B cell (primary cell): ENCODE measurements at regions not wholly inside any gene's neighbourhood (a gene's known extent, or its start where the extent isn't known, plus 50 kb on each side); places are given as distances from the start of the nearest gene placed in this dataset.

Experiments used
- EZH2 ChIP-seq: IDR thresholded peaks from 2 replicates; pipeline ENCODE4 v1.6.1; 2012; ENCODE audit warnings: borderline replicate concordance, low read depth, mild to moderate bottlenecking, moderate library complexity, low read length; ENCODE audit not compliant: insufficient read depth, poor library complexity, severe bottlenecking
- TF ChIP-seq, protein P1 (sequence below): fragments of 200-600 bp; IDR thresholded peaks from one replicate; pipeline ENCODE4 v1.8.0; 2022; ENCODE audit warnings: antibody characterized with exemption, mild to moderate bottlenecking

DNA sequence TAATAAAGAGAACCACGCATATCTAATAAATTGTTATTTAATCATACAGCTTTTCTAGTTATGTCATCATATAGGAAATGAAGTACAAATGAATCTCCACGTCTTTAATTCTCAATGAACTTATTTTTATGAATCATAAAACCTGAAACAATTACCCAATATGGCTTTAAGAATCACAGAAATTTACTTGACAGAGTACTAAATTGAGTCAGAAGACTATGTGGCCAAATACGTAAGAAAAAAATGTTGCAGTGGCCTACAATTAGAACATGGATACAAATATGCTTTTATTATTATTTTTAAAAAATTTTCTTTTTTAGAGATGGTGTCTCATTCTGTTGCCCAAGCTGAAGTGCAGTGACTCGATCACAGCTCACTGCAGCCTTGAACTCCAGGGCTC lies 584.7 kb upstream of the SLC35B3 start:
- TF ChIP-seq, protein P1, sequence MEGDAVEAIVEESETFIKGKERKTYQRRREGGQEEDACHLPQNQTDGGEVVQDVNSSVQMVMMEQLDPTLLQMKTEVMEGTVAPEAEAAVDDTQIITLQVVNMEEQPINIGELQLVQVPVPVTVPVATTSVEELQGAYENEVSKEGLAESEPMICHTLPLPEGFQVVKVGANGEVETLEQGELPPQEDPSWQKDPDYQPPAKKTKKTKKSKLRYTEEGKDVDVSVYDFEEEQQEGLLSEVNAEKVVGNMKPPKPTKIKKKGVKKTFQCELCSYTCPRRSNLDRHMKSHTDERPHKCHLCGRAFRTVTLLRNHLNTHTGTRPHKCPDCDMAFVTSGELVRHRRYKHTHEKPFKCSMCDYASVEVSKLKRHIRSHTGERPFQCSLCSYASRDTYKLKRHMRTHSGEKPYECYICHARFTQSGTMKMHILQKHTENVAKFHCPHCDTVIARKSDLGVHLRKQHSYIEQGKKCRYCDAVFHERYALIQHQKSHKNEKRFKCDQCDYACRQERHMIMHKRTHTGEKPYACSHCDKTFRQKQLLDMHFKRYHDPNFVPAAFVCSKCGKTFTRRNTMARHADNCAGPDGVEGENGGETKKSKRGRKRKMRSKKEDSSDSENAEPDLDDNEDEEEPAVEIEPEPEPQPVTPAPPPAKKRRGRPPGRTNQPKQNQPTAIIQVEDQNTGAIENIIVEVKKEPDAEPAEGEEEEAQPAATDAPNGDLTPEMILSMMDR: no peak
- TF ChIP-seq EZH2: no peak
